ENCODE measurements at regions not wholly inside any gene's neighbourhood (a gene's known extent, or its start where the extent isn't known, plus 50 kb on each side); places are given as distances from the start of the nearest gene placed in this dataset.
"Not testable (repeated sequence)": the region's sequence is repeated elsewhere in the genome, so short reads cannot be mapped to it uniquely, and the experiment has no call there.

DNA sequence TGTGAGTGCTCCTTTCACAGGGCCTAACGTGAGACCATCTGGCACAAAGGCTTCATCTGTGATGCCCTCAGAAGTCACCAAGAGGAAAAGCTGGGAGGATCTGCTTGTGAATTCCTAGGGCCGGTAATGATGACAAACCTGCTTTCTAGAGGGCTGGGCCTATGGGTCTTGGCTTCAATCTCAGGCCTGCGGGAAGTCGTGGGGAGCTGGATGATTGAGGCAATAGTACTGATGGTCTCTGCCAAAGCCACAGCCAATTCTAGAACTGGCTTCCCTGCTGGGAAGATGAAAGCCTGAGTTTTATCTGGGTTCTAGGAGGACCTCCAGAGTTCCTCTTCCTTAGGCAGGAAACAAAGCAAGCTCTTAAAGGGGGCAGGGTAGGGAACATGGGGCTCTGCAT, 102.7 kb downstream of the TMEM215 start:
- DNase-seq (ENCODE audit: low read depth), result no peak

DNA sequence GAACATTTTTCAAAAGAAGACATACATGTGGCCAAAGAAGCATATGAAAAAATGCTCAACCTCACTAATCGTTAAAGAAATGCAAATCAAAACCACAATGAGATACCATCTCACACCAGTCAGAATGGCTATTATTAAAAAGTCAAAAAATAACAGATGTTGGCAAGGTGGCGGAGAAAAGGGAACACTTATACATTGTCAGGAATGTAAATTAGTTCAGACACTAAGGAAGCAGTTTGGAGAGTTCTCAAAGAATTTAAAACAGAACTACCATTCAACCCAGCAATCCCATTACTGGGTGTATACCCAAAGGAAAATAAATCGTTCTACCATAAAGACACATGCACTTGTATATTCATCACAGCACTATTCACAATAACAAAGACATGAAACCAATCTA, 106.9 kb downstream of the APTX start:
- DNase-seq (ENCODE audit: low read depth), result not testable (repeated sequence)

DNA sequence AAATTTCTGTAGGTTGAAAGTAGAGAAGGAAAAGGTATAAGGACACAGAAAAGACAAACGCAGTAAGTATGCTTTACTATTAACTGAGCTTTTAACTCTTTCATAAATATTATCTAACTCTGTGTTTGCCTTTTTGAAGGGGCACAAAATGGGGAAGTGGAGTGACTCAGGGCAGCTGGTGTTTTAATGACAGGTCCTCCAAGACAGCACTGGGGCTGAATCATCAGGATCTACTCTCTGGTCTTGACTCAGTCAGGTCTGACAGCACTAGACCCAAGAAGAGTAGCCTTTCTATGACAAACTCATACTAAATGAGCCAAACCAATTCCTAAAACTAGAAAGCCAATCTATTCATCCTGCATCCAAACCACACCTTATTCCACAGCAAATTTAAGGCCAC, 102.2 kb downstream of the APTX start:
- DNase-seq (ENCODE audit: low read depth), result peak; percentile 33

DNA sequence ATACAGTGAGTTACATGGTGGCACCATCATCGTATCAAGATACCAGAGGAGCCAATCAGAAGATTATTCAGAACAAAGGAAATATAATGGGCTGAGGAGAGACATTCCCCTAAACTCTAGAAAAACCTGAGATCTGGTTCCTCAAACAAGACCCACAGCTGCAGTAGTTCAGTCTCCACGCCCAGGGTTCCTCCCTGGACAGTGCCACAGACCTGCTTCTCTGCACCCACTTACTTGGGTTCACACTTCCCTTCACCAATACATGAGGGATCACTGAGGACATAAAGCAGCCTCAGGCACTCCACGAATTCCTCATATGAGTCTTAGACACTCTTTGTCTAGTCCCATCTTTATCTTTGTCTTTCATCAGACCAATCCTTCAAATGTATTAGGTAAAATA, 101.7 kb downstream of the APTX start:
- no peak for DNase-seq (ENCODE audit: low read depth)

DNA sequence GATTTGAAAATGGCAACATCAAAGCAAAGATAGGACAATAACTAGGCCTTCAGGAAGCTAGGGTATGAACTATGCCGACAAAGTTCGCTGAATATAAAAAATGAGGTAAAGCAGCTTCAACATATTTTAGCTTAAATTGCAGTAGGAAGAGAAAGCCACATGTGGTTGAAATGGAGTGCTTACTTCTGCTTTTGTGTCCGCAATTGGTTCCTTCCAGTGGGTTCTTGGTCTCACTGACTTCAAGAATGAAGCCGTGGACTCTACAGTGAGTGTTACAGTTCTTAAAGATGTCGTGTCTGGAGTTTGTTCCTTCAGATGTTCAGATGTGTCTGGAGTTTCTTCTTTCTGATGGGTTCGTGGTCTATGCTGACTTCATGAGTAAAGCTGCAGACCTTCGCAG, 95.2 kb downstream of the APTX start:
- no peak for DNase-seq (ENCODE audit: low read depth)

DNA sequence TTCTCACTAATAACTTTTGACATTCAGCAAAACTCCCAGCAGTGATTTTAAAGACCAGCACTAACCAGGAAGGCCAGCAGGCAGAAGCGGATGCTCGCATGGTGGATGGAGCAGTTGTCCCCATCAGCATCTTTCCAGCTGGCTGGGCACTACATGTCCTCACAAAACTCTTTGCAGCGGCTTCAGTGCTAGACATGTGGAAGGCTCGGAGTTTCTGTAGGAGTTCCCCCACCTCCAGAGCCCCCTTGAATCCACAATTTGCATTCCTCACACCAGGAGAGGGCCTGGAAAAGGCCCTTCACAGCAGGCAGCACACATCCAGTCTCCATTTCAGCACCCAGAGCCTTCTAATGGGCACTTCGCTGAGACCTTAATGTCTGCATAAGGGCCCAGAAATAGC, 85.6 kb downstream of the APTX start:
- no peak for DNase-seq (ENCODE audit: low read depth)

DNA sequence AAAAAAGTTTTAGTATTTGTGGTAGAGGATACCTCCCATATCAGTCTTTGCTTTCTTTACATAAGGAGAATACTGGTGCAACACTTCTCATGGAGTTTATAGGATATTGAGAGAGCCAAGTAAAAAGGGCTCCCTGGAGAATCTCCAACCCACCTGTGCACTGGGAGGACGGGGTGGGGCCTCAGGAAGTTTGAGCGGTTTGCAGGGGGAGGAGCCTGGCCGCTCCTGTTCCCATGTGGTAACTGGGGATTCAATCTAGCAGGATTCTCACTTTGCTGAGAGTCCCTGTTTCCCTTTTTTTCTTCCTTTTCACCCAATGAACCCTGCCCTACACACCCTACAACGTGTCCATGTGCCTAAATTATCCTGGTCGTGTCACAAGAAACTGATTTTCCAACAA, 82.8 kb downstream of the APTX start:
- DNase-seq (ENCODE audit: low read depth), result no peak
